Liver (tissue), 8 donors: ENCODE measurements at regions not wholly inside any gene's neighbourhood (a gene's known extent, or its start where the extent isn't known, plus 50 kb on each side); places are given as distances from the start of the nearest gene placed in this dataset.
A peak's percentile ranks its signal among the peaks of the same experiment; 100 is the strongest.

Experiments
- DNase-seq: peaks from one replicate; pipeline ENCODE4 v3.0.0-alpha.2; 2017; ENCODE audit warnings: low spot score
- H3K27ac ChIP-seq, 2 donors: one replicate each; pipeline ENCODE4 v1.7.0; 2013; ENCODE audit warnings: inconsistent platforms in 2 of 2, low read length in 2 of 2, control low read depth in 1 of 2, low read depth in 1 of 2, mild to moderate bottlenecking in 1 of 2
- H3K27me3 ChIP-seq, 4 donors: one replicate each; pipeline versions ENCODE4 v1.6.1 to v1.7.0; 2013; ENCODE audit warnings: low read length in 3 of 4, inconsistent platforms in 1 of 4, mild to moderate bottlenecking in 1 of 4, moderate library complexity in 1 of 4; ENCODE audit not compliant: control insufficient read depth in 4 of 4, insufficient read depth in 4 of 4
- H3K36me3 ChIP-seq, 4 donors: one replicate each; pipeline versions ENCODE4 v1.6.1 to v1.7.0; 2013; ENCODE audit warnings: low read length in 3 of 4, mild to moderate bottlenecking in 3 of 4, low read depth in 1 of 4, moderate library complexity in 1 of 4; ENCODE audit not compliant: control insufficient read depth in 4 of 4, insufficient read depth in 3 of 4
- H3K4me1 ChIP-seq, 4 donors: one replicate each; pipeline versions ENCODE4 v1.6.1 to v1.7.0; 2013; ENCODE audit warnings: low read length in 3 of 4, mild to moderate bottlenecking in 3 of 4, moderate library complexity in 1 of 4; ENCODE audit not compliant: control insufficient read depth in 4 of 4, insufficient read depth in 4 of 4
- H3K4me3 ChIP-seq, 3 donors: one replicate each; pipeline versions ENCODE4 v1.6.1 to v1.7.0; 2013; ENCODE audit warnings: low read length in 3 of 3, control low read depth in 1 of 3, low read depth in 1 of 3, mild to moderate bottlenecking in 1 of 3
- H3K9ac ChIP-seq, 2 donors: one replicate each; pipeline ENCODE4 v1.7.0; 2013; ENCODE audit warnings: low read length in 2 of 2, mild to moderate bottlenecking in 2 of 2, moderate library complexity in 2 of 2, control low read depth in 1 of 2, low read depth in 1 of 2
- H3K9me3 ChIP-seq, 4 donors: one replicate each; pipeline versions ENCODE4 v1.6.1 to v1.7.0; 2013; ENCODE audit warnings: low read length in 3 of 4; ENCODE audit not compliant: control insufficient read depth in 4 of 4
- EGR1 ChIP-seq, 2 donors: IDR thresholded peaks; 2 replicates each; pipeline ENCODE4 v1.6.1; 2016 to 2018; ENCODE audit warnings: antibody characterized with exemption in 2 of 2, low read depth in 2 of 2
- FOXA1 ChIP-seq: IDR thresholded peaks from 2 replicates; pipeline ENCODE4 v1.6.1; 2016; ENCODE audit warnings: antibody characterized with exemption
- FOXA2 ChIP-seq: IDR thresholded peaks from 2 replicates; pipeline ENCODE4 v1.6.1; 2016; ENCODE audit warnings: antibody characterized with exemption
- GABPA ChIP-seq, 2 donors: IDR thresholded peaks in 1 of 2; conservative IDR thresholded peaks in 1 of 2; 2 replicates each; pipeline ENCODE4 v1.6.1; 2016; ENCODE audit warnings: antibody characterized with exemption in 2 of 2, mild to moderate bottlenecking in 1 of 2, moderate library complexity in 1 of 2
- HNF4G ChIP-seq: IDR thresholded peaks from 2 replicates; pipeline ENCODE4 v1.6.1; 2016; ENCODE audit warnings: antibody characterized with exemption
- JUND ChIP-seq, 2 donors: IDR thresholded peaks; 2 replicates each; pipeline ENCODE4 v1.6.1; 2016; ENCODE audit warnings: antibody characterized with exemption in 2 of 2
- NR2F2 ChIP-seq: IDR thresholded peaks from 2 replicates; pipeline ENCODE4 v1.6.1; 2016; ENCODE audit warnings: antibody characterized with exemption
- RAD21 ChIP-seq, 2 donors: IDR thresholded peaks; 2 replicates each; pipeline ENCODE4 v1.6.1; 2016; ENCODE audit warnings: antibody characterized with exemption in 2 of 2, mild to moderate bottlenecking in 2 of 2
- RXRA ChIP-seq, 2 donors: IDR thresholded peaks; 2 replicates each; pipeline ENCODE4 v1.6.1; 2017 to 2018; ENCODE audit warnings: antibody characterized with exemption in 2 of 2, mild to moderate bottlenecking in 1 of 2
- SP1 ChIP-seq: IDR thresholded peaks from 2 replicates; pipeline ENCODE4 v1.6.1; 2018; ENCODE audit warnings: antibody characterized with exemption, mild to moderate bottlenecking
- TAF1 ChIP-seq: conservative IDR thresholded peaks from 2 replicates; pipeline ENCODE4 v1.6.1; 2016; ENCODE audit warnings: antibody characterized with exemption, mild to moderate bottlenecking
- WGBS: extraction: QIAGEN DNeasy Blood & Tissue Kit; methylation state at CpG from one replicate; pipeline ENCODE4 v1.1.7; 2013; 5-methylcytosine and 5-hydroxymethylcytosine counted together
- TF ChIP-seq, protein P1 (sequence below): fragments of 150-350 bp; IDR thresholded peaks from 2 replicates; pipeline ENCODE4 v1.5.1; 2017; ENCODE audit warnings: improper control_type of control experiment, low read depth, low read length; ENCODE audit not compliant: missing input control
- TF ChIP-seq, protein P2 (sequence below): IDR thresholded peaks from 2 replicates; pipeline ENCODE4 v1.6.1; 2016; ENCODE audit warnings: antibody characterized with exemption
- TF ChIP-seq, protein P3 (sequence below): IDR thresholded peaks from 2 replicates; pipeline ENCODE4 v1.6.1; 2016; ENCODE audit warnings: antibody characterized with exemption
- donor health status: healthy.
- donor health status: healthy.
- donor health status: healthy.
- donor health status: healthy.
- donor health status: healthy.

DNA sequence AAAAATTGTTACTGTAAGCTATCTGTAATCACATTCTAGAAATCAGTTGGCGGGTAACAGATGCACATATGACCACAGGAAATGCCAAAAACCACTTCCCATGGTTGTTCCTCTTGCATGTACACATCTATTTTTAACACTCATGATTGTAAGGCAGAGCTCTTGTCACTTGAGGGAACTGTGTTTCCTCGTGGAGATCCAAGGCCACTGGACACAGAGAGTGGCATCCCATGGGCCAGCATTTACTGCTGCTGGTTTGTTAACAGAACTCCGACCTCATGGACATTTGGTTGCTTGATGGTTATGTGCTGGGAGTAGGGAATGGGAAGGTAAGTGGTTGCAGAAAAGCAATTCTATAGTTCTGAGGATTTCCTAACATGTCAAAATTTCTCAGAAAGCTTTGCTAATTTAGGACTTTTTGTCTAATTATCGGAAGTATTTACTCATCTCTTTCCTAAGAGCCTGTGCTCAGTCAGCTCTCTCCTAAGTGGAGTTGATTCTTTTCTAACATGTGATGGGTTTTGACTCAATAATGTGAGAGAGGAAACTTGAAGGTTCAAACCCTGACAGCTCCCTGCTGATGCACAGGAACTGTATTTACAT, 202.0 kb upstream of the NR3C1 start:
- Histone ChIP-seq H3K9me3 (no peaks in the 10 kb centered on the region), H3K9ac (no peak overlapping the region), H3K27me3 (no peaks in the 10 kb centered on the region), H3K27ac (no peak overlapping the region), H3K4me3 (no peak overlapping the region), H3K4me1 (peaks cover 2 to 23% (median 9%) of the 10 kb centered on the region in 4 donors), H3K36me3 (no peaks in the 10 kb centered on the region)
- TF ChIP-seq SP1 (peak; percentile 19), EGR1 (IDR thresholded peaks at IDR 0.05; ENCODE audit: low read depth in 2 of 2) (no peak)
- no peak for DNase-seq
- whole genome bisulfite sequencing = 65% methylated on average over 4 of the region's 4 CpGs

DNA sequence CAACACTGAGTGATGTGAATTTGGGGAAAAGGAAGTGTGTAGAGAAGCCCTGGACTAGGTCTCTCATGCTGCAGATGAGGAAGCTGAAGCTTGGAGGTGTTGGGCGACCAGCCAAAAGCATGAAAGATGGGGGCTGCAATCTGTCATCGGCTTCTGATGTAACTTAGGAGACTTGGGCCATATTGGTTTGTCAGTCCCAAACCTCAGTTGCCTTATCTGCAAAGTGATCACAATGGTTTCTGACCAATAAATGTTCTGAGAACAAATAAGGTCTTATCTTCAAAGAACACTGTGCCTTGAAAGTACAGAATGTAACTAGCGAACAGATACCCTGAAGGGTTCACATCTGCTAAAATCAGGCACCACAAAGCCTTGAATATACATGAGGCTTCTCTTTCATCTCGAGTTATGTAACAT, 198.4 kb upstream of the NR3C1 start:
- no peak for DNase-seq
- no peak for TF ChIP-seq JUND (IDR thresholded peaks at IDR 0.05)
- TF ChIP-seq HNF4G = no peak
- TF ChIP-seq RXRA (IDR thresholded peaks at IDR 0.05) = no peak
- TF ChIP-seq EGR1 (IDR thresholded peaks at IDR 0.05; ENCODE audit: low read depth in 2 of 2) = no peak
- TF ChIP-seq, protein P1, sequence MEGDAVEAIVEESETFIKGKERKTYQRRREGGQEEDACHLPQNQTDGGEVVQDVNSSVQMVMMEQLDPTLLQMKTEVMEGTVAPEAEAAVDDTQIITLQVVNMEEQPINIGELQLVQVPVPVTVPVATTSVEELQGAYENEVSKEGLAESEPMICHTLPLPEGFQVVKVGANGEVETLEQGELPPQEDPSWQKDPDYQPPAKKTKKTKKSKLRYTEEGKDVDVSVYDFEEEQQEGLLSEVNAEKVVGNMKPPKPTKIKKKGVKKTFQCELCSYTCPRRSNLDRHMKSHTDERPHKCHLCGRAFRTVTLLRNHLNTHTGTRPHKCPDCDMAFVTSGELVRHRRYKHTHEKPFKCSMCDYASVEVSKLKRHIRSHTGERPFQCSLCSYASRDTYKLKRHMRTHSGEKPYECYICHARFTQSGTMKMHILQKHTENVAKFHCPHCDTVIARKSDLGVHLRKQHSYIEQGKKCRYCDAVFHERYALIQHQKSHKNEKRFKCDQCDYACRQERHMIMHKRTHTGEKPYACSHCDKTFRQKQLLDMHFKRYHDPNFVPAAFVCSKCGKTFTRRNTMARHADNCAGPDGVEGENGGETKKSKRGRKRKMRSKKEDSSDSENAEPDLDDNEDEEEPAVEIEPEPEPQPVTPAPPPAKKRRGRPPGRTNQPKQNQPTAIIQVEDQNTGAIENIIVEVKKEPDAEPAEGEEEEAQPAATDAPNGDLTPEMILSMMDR = no peak
- no peak for TF ChIP-seq RAD21 (IDR thresholded peaks at IDR 0.05)
- TF ChIP-seq SP1 = no peak
- TF ChIP-seq, protein P2, sequence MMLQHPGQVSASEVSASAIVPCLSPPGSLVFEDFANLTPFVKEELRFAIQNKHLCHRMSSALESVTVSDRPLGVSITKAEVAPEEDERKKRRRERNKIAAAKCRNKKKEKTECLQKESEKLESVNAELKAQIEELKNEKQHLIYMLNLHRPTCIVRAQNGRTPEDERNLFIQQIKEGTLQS = no peak
- TF ChIP-seq, protein P3, sequence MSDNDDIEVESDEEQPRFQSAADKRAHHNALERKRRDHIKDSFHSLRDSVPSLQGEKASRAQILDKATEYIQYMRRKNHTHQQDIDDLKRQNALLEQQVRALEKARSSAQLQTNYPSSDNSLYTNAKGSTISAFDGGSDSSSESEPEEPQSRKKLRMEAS = no peak
- no peak for TF ChIP-seq NR2F2
- no peak for TF ChIP-seq FOXA1
- TF ChIP-seq TAF1 = no peak
- no peak for TF ChIP-seq FOXA2
- no peak for TF ChIP-seq GABPA (IDR thresholded peaks at IDR 0.05 in 1 of 2, conservative IDR thresholded peaks at IDR 0.05 in 1 of 2)
- Histone ChIP-seq H3K9me3 (no peaks in the 10 kb centered on the region), H3K4me1 (peaks cover 5 to 36% (median 18%) of the 10 kb centered on the region in 4 donors), H3K4me3 (no peak overlapping the region), H3K36me3 (no peaks in the 10 kb centered on the region), H3K27me3 (no peaks in the 10 kb centered on the region), H3K9ac (no peak overlapping the region), H3K27ac (no peak overlapping the region)
- WGBS = 89% methylated on average over 4 of the region's 4 CpGs

DNA sequence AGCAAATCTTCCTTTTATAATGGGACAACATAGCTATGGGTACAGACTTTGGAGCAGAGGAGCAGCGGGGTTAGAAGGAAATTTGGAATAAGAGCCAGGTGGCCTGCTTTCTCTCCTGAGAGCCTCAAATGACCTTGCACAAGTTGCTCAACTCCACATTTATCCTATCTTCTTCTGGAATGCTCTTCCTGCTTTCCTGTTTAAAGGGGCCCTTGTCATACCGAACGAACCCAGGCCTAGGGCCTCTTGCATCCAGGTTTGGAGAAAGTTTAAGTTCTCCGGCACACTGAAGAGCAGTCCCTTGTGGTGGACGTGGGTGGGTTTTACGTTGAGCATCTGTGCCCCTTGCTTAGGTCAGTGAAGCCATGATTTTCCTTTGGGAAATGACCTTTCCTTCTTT, 197.9 kb upstream of the NR3C1 start:
- Histone ChIP-seq H3K36me3 (no peaks in the 10 kb centered on the region), H3K4me3 (no peak overlapping the region), H3K9ac (no peak overlapping the region), H3K9me3 (no peaks in the 10 kb centered on the region), H3K4me1 (peaks cover 5 to 36% (median 18%) of the 10 kb centered on the region in 4 donors), H3K27ac (no peak overlapping the region), H3K27me3 (no peaks in the 10 kb centered on the region)
- WGBS = 77% methylated on average over 6 of the region's 6 CpGs
- TF ChIP-seq RXRA (IDR thresholded peaks at IDR 0.05) (peak; percentile 45 to 54), EGR1 (IDR thresholded peaks at IDR 0.05; ENCODE audit: low read depth in 2 of 2) (no peak)
- DNase-seq = no peak
